Astrocyte (in vitro differentiated cells and primary cell): ENCODE measurements at regions not wholly inside any gene's neighbourhood (a gene's known extent, or its start where the extent isn't known, plus 50 kb on each side); places are given as distances from the start of the nearest gene placed in this dataset.

Experiments used
- CTCF ChIP-seq: IDR thresholded peaks from 2 replicates; pipeline ENCODE4 v1.5.1; 2011; ENCODE audit warnings: low read depth, mild to moderate bottlenecking, inconsistent platforms, low read length, moderate library complexity; ENCODE audit not compliant: insufficient read depth
- EZH2 ChIP-seq: IDR thresholded peaks from 2 replicates; pipeline ENCODE4 v1.6.1; 2012; ENCODE audit warnings: mild to moderate bottlenecking, low read length, inconsistent platforms; ENCODE audit not compliant: insufficient read depth

- TF ChIP-seq CTCF (no peak), EZH2 (no peak)
These were observed 219.5 kb upstream of the GAP43 start for GRCh38 chr3:115403786-115404185.
